Kidney epithelial cell (primary cell): ENCODE measurements at regions not wholly inside any gene's neighbourhood (a gene's known extent, or its start where the extent isn't known, plus 50 kb on each side); places are given as distances from the start of the nearest gene placed in this dataset.

Experiments
- DNase-seq: peaks from one replicate; pipeline ENCODE4 v3.0.0-alpha.2; 2010; ENCODE audit warnings: low read depth
- H3K27me3 ChIP-seq: 2 replicates; pipeline ENCODE4 v1.6.0; 2011; ENCODE audit warnings: low read length; ENCODE audit not compliant: control insufficient read depth, insufficient read depth
- H3K36me3 ChIP-seq: 2 replicates; pipeline ENCODE4 v1.5.1; 2011; ENCODE audit warnings: low read length; ENCODE audit not compliant: control insufficient read depth, insufficient read depth
- H3K4me3 ChIP-seq: 2 replicates; pipeline ENCODE4 v1.5.1; 2011; ENCODE audit warnings: low read depth, mild to moderate bottlenecking, control low read depth, low read length
- CTCF ChIP-seq: IDR thresholded peaks from 2 replicates; pipeline ENCODE4 v1.5.1; 2011; ENCODE audit warnings: mild to moderate bottlenecking, moderate library complexity, low read length, control low read depth, inconsistent platforms; ENCODE audit not compliant: insufficient read depth, poor library complexity, severe bottlenecking

- no peak for DNase-seq
These were observed 51.4 kb upstream of the MSX1 start for GRCh38 chr4:4808086-4808485.

GRCh38 chr4:4805887-4806286, 53.6 kb upstream of the MSX1 start:
- H3K4me3 ChIP-seq, result no peak overlapping the region
- DNase-seq, result no peak
- no peaks in the 10 kb centered on the region for H3K36me3 ChIP-seq
- no peaks in the 10 kb centered on the region for H3K27me3 ChIP-seq
- TF ChIP-seq CTCF, result no peak

More at GRCh38 chr4:4808086-4808485, 51.4 kb upstream of the MSX1 start:
- no peak for TF ChIP-seq CTCF
- Histone ChIP-seq H3K36me3 (no peaks in the 10 kb centered on the region), H3K27me3 (no peaks in the 10 kb centered on the region), H3K4me3 (no peak overlapping the region)

GRCh38 chr4:4803912-4804296, 55.6 kb upstream of the MSX1 start:
- Histone ChIP-seq H3K27me3 (no peaks in the 10 kb centered on the region), H3K36me3 (no peaks in the 10 kb centered on the region), H3K4me3 (no peak overlapping the region)
- TF ChIP-seq CTCF, result no peak
- DNase-seq, result no peak

GRCh38 chr4:4803216-4803911, 56.1 kb upstream of the MSX1 start:
- no peak for TF ChIP-seq CTCF
- Histone ChIP-seq H3K4me3 (no peak overlapping the region), H3K27me3 (no peaks in the 10 kb centered on the region), H3K36me3 (no peaks in the 10 kb centered on the region)
- DNase-seq, result no peak

- TF ChIP-seq CTCF, result no peak
- Histone ChIP-seq H3K36me3 (no peaks in the 10 kb centered on the region), H3K27me3 (no peaks in the 10 kb centered on the region), H3K4me3 (no peak overlapping the region)
- no peak for DNase-seq
These were observed 58.6 kb upstream of the MSX1 start for GRCh38 chr4:4800646-4801408.
